HAP-1 (cell line): ENCODE measurements at regions not wholly inside any gene's neighbourhood (a gene's known extent, or its start where the extent isn't known, plus 50 kb on each side); places are given as distances from the start of the nearest gene placed in this dataset.

Experiments
- DNase-seq, 2 experiments: peaks; one replicate each; pipeline ENCODE4 v3.0.0-alpha.2; 2016 to 2020; ENCODE audit warnings: low spot score in 2 of 2
- H3K27me3 ChIP-seq: fragments of 250-450 bp; sonication (Bioruptor Pico); 2 replicates; pipeline ENCODE4 v1.5.1; 2020; ENCODE audit warnings: low read depth, mild to moderate bottlenecking, moderate library complexity
- H3K36me3 ChIP-seq: fragments of 250-450 bp; sonication (Bioruptor Pico); replicated peaks from 2 replicates; pipeline ENCODE4 v1.5.1; 2020; ENCODE audit warnings: mild to moderate bottlenecking
- H3K4me1 ChIP-seq: fragments of 250-450 bp; sonication (Bioruptor Pico); 2 replicates; pipeline ENCODE4 v1.5.1; 2020; ENCODE audit warnings: mild to moderate bottlenecking
- H3K4me3 ChIP-seq: fragments of 250-450 bp; sonication (Bioruptor Pico); 2 replicates; pipeline ENCODE4 v1.5.1; 2020; ENCODE audit warnings: mild to moderate bottlenecking, moderate library complexity
- H3K9me3 ChIP-seq: fragments of 250-450 bp; sonication (Bioruptor Pico); 2 replicates; pipeline ENCODE4 v1.5.1; 2020; ENCODE audit warnings: mild to moderate bottlenecking, moderate library complexity
- in situ Hi-C: fragments of 300-500 bp; cut with MboI; formaldehyde crosslinking; loops from 3 replicates; pipeline ENCODE4 v1.14.3; 2020; ENCODE audit warnings: low sequenced_read_pairs, inconsistent platforms, mixed read lengths

DNA sequence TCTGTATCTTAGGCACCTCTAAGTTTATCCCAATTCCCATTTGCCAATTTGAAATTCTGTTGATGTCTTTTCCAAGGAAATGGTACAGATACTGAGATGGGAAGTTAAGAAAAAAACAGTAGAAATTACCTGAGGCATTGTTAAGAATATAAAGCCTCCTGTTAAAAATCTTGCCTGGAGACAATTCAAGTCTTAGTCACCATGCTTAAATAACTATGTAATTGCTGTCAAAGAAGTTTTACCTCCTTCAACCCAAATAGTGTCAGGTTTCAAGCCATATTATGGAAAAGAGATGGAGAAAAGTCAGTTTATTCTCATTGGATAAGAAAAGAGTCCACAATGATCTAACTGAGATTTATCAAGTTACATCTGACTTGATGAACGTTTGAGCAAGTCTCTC, 974.7 kb downstream of the GALC start:
- no peak for DNase-seq
- H3K9me3 ChIP-seq, result no peaks in the 10 kb centered on the region
- no peak overlapping the region for H3K4me3 ChIP-seq
- H3K36me3 ChIP-seq, result no peaks in the 10 kb centered on the region
- in situ Hi-C loops, result no loop called here
- H3K27me3 ChIP-seq, result no peaks in the 10 kb centered on the region
- no peaks in the 10 kb centered on the region for H3K4me1 ChIP-seq

DNA sequence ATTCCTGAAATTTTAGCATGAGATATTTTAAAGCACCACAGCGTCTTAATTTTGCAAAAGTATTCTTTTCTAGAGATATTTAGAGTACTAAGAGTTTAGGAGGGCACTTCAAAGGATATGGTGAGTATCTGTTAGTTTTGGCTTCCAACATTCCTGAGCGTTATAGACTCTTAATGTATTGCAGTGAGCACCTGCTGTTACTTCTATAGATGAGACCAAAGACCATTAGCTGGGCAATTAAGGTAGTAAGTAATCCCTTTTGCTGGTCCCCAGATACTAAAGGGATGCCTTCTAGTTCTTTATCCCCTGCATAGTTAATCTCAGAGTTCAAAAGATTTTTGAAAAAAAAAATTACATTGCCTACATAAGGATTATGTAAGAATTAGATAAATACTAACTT, 975.6 kb downstream of the GALC start:
- in situ Hi-C loops, result no loop called here

DNA sequence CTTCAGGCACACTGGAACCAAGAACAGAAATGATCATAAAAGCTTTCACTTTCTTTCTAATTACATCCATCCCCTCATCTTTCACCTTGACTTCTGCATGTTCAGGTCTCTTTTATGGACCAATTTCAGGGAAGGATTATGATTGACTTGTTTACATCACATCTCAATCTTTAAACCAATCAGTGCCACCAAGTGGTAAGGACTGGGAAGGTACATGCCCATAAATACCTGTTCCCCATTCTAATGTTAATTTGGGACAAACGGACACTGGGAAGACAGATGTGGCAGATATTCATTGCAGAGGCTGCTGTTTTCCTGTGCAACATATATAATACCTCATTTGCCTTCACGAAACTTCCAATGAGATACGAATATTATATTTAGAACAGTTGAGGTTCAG, 978.1 kb downstream of the GALC start:
- no peak for DNase-seq
- Histone ChIP-seq H3K9me3 (no peaks in the 10 kb centered on the region), H3K4me1 (no peaks in the 10 kb centered on the region), H3K27me3 (no peaks in the 10 kb centered on the region), H3K36me3 (no peaks in the 10 kb centered on the region), H3K4me3 (no peak overlapping the region)
- in situ Hi-C loops, result no loop called here

More for the DNA sequence above, 975.6 kb downstream of the GALC start:
- Histone ChIP-seq H3K27me3 (no peaks in the 10 kb centered on the region), H3K36me3 (no peaks in the 10 kb centered on the region), H3K4me1 (no peaks in the 10 kb centered on the region), H3K4me3 (no peak overlapping the region), H3K9me3 (no peaks in the 10 kb centered on the region)
- no peak for DNase-seq

DNA sequence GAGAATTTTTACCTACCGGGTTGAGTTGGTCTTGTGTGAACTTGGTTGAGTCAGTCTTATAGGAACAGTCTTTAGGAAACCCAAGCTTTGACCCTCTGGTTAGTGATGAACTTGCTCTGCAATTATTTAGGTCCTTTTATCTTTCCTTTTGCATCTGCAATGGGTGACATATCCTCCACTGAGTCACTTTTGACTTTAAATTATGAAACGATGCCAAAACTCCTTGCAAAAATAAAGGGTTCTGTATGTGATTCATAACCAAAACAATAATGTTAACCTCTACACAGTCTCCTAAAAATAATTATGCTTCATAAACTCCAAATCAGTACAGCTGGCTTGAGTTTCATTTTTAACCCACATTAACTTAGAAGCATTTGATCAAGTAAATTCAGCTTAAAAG, 979.4 kb downstream of the GALC start:
- Histone ChIP-seq H3K4me1 (no peaks in the 10 kb centered on the region), H3K36me3 (no peaks in the 10 kb centered on the region), H3K4me3 (no peak overlapping the region), H3K27me3 (no peaks in the 10 kb centered on the region), H3K9me3 (no peaks in the 10 kb centered on the region)
- DNase-seq, result no peak
- in situ Hi-C loops, result no loop called here

DNA sequence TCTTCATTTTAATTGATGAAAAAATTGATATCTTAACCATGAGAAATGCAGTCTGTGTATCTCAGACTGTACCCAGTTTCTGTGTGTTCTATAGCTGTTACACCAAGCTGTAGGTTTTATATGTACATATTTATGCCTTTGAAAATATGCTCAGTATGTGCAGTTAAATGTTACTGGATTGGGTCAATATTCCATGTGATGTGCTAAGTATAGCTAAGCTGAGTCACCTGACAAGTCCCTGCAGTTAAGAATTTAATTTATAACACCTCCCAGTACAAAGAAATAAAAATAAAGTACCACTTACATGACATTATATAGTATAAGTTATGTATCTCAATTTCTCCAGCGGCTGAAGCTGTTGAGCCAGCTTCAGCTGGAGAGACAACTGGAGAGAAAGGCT, 984.0 kb downstream of the GALC start:
- H3K4me1 ChIP-seq, result no peaks in the 10 kb centered on the region
- no peak overlapping the region for H3K4me3 ChIP-seq
- no peaks in the 10 kb centered on the region for H3K27me3 ChIP-seq
- no peaks in the 10 kb centered on the region for H3K9me3 ChIP-seq
- no peak for DNase-seq
- H3K36me3 ChIP-seq, result no peaks in the 10 kb centered on the region
- in situ Hi-C loops, result no loop called here

DNA sequence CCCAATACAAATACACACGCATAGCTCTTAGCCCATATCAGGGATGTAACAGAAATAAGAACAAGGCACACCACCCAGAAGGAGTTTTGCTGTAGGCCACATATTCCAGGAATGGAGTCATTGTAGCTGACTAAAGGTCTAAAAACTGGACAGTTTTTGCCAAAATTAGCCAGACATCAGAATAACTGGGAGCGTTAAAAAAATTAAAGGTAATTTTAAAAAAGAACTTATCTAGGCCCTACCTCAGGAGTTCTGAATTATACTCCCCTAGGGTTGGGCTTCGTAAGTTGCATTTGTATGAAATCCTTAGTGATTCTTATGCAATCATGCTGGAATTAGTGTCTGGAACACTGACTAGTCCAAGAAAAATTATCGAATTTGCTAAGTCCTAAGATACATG, 987.7 kb downstream of the GALC start:
- Histone ChIP-seq H3K36me3 (no peaks in the 10 kb centered on the region), H3K9me3 (no peaks in the 10 kb centered on the region), H3K4me3 (no peak overlapping the region), H3K27me3 (no peaks in the 10 kb centered on the region), H3K4me1 (no peaks in the 10 kb centered on the region)
- in situ Hi-C loops, result no loop called here
- DNase-seq, result no peak

DNA sequence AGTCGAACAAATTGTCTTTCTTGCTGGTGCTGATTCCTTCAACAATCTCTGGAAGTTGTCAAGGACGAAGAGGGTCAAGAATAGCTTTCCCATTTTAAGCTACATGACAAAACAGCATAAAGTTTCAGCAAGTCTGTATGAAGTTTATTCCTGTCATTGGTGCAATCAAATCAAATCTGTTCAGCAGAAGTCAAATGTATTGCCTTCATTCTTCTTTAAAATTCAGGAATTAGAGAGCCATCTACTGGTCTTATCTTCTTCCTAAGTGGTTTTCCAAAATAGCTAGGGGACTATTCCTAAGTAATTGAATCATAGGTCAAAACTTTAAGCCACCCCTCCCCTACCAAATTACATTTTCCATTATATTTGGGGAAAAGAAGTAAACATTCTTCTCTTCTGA, 990.2 kb downstream of the GALC start:
- H3K4me3 ChIP-seq, result no peak overlapping the region
- H3K4me1 ChIP-seq, result no peaks in the 10 kb centered on the region
- no peak for DNase-seq
- H3K9me3 ChIP-seq, result no peaks in the 10 kb centered on the region
- H3K36me3 ChIP-seq, result no peaks in the 10 kb centered on the region
- in situ Hi-C loops, result no loop called here
- no peaks in the 10 kb centered on the region for H3K27me3 ChIP-seq

DNA sequence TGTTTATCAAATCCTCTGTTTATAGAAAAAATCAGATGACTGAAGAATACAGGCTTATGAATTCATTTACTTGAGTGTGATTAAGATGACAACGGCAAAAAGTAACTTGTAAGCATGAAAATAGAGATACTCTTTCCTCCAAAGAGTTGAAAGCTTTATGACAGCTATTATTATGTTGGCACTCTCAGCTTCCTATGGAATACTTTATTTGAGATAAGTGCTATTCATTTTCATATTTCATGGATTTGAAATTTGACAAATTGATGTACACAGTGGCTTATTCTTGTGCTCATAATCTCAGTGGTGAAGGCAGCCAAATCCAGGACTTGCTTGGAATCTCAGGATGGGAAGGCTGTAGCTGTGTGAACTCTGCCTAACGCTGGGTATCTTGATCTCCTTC, 991.6 kb downstream of the GALC start:
- no peak for DNase-seq
- Histone ChIP-seq H3K27me3 (no peaks in the 10 kb centered on the region), H3K4me3 (no peak overlapping the region), H3K4me1 (no peaks in the 10 kb centered on the region), H3K36me3 (no peaks in the 10 kb centered on the region), H3K9me3 (no peaks in the 10 kb centered on the region)
- in situ Hi-C loops, result no loop called here

DNA sequence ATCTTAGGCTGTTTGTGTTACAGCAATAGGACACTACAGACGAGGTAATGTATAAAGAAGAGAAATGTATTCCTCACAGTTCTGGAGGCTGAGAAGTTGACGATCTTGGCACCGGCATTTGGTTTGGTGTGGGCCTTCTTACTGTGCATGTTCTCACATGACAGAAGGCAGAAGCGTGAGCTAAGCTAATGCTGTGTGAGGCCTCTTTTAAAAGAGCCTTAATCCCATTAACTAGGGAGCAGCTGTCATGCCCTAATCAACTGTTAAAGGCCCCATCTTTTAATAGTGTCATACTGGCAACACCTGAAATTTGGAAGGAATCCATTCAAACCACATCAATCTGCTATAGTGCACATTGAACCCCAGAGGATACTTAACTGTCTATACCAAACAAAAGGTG, 992.9 kb downstream of the GALC start:
- Histone ChIP-seq H3K27me3 (no peaks in the 10 kb centered on the region), H3K9me3 (no peaks in the 10 kb centered on the region), H3K4me1 (no peaks in the 10 kb centered on the region), H3K36me3 (no peaks in the 10 kb centered on the region), H3K4me3 (no peak overlapping the region)
- no peak for DNase-seq
- in situ Hi-C loops, result no loop called here

DNA sequence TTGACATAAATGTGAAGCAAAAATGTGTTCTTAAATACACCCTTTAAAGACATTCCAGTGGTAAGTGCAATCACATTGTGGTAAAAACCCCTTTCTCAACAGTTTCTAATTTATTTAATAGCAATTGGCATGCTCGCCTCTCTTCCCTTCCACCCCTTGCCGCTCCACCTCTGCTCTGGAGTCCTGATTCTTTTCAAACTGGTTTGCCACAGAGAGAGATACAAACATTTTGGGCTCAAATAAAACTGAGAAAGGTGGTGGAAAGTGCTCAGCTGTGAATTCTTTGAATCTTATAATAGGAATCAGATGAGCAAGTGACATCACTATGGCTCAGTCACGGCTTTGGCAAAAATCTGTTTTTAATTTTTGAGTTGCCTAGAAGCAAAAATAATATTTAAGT, 993.9 kb downstream of the GALC start:
- no peaks in the 10 kb centered on the region for H3K27me3 ChIP-seq
- no peak for DNase-seq
- H3K4me1 ChIP-seq, result no peaks in the 10 kb centered on the region
- no peaks in the 10 kb centered on the region for H3K9me3 ChIP-seq
- H3K4me3 ChIP-seq, result no peak overlapping the region
- in situ Hi-C loops, result no loop called here
- no peaks in the 10 kb centered on the region for H3K36me3 ChIP-seq

DNA sequence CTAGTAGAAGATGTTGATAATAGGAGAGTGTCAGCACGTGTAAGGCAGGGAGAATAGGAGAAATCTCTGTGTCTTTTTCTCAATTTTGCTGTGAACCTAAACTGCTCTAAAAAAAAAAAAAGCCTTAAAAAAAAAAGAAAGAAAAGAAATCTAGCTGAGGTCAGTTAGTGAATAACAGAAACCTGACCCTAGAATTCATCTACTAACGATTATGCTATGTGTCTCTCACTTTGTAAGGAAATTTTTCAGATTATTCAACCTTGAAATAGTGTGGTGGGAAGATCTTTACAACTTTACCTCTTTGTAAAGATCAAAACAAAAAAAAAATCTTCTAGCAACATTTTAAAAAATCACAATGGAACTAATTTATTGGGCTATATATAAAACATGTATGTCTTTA, 995.7 kb downstream of the GALC start:
- H3K36me3 ChIP-seq, result no peaks in the 10 kb centered on the region
- H3K4me3 ChIP-seq, result no peak overlapping the region
- no peaks in the 10 kb centered on the region for H3K27me3 ChIP-seq
- in situ Hi-C loops, result no loop called here
- no peak for DNase-seq
- H3K9me3 ChIP-seq, result no peaks in the 10 kb centered on the region
- H3K4me1 ChIP-seq, result no peaks in the 10 kb centered on the region

DNA sequence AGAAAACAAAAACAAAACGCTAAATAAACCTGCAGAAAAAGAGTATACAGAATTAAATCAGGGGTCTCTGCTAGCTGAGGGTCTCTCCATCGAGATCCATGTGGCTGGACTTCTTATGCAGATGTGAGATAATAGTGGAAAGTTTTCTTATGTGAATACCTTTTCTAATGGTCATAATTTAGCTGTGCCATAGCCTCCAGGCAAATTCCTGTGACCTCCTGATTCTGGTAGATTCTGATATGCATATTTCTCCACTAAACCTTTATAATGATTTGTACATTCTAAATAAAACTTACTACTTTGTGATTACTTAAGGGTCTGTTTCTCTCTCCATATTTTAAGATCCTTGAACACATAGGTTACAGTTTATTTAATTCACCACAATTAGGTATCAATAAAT, 1002.6 kb downstream of the GALC start:
- DNase-seq, result no peak
- no peaks in the 10 kb centered on the region for H3K4me1 ChIP-seq
- H3K27me3 ChIP-seq, result no peaks in the 10 kb centered on the region
- no peak overlapping the region for H3K4me3 ChIP-seq
- H3K9me3 ChIP-seq, result no peaks in the 10 kb centered on the region
- in situ Hi-C loops, result no loop called here
- no peaks in the 10 kb centered on the region for H3K36me3 ChIP-seq

DNA sequence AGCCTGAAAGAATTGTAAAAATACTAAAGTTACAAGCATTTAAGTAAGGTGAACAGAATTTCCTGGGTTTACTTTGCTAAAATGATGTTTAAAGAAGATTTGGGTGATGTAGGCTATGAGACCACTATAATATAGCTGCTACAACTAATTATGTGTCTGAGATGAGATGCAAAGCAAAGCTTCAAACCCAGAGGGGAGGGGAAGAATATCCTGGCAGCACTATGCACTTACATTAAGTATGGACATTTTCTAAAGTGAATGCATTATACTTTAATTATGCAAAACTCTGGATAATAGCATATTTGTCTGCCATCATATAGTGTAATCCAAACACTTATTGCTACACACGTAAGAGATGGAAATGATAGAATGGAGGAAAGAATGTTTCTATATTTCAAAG, 1003.7 kb downstream of the GALC start:
- no peak overlapping the region for H3K4me3 ChIP-seq
- no peak for DNase-seq
- in situ Hi-C loops, result no loop called here
- H3K27me3 ChIP-seq, result no peaks in the 10 kb centered on the region
- no peaks in the 10 kb centered on the region for H3K4me1 ChIP-seq
- no peaks in the 10 kb centered on the region for H3K9me3 ChIP-seq
- H3K36me3 ChIP-seq, result no peaks in the 10 kb centered on the region

DNA sequence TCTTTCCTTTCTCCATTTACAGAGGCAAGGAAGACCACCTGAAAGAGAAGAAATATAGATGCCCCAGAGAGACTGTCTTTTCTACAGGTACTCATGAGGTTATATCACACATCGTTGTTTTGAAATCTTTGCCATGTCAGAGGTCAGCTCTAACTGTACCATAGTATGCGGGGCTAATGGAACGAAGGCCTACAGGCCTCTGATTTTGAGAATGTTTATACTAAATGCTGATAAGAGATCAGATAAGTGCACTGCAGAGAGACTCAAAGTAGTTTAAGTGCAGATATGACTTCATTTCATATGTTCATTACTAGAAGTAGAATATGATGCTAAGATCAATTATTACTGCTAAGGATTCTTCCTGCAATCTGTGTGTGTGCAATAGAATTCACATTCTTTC, 1005.0 kb downstream of the GALC start:
- no peak for DNase-seq
- Histone ChIP-seq H3K36me3 (no peaks in the 10 kb centered on the region), H3K4me3 (no peak overlapping the region), H3K4me1 (no peaks in the 10 kb centered on the region), H3K9me3 (no peaks in the 10 kb centered on the region), H3K27me3 (no peaks in the 10 kb centered on the region)
- in situ Hi-C loops, result no loop called here

DNA sequence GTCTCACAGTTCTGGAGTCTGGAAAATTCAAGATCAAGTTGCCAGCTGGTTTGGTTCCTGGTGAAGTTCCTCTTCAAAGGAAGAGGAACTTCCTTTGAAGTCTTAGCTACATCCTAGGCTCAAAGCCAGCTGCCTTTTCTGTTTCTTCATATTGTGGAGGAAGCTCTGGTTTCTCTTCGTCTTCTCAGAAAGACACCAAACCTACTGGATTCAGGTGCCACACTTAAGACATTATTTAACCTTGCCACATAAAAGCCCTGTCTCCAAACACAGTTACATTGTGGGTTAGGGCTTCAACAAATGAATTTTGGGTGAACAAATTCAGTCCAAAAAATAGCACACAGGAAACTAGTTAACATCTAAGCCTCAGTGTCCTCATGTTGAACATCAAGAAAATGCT, 1019.8 kb downstream of the GALC start:
- no peaks in the 10 kb centered on the region for H3K4me1 ChIP-seq
- in situ Hi-C loops, result no loop called here
- no peaks in the 10 kb centered on the region for H3K36me3 ChIP-seq
- no peaks in the 10 kb centered on the region for H3K9me3 ChIP-seq
- DNase-seq, result no peak
- H3K27me3 ChIP-seq, result no peaks in the 10 kb centered on the region
- no peak overlapping the region for H3K4me3 ChIP-seq
